IMR-90 (cell line): ENCODE measurements at regions not wholly inside any gene's neighbourhood (a gene's known extent, or its start where the extent isn't known, plus 50 kb on each side); places are given as distances from the start of the nearest gene placed in this dataset.

Experiments used
- BHLHE40 ChIP-seq: fragments of 150-350 bp; IDR thresholded peaks from 2 replicates; pipeline ENCODE4 v1.6.1; 2016; ENCODE audit warnings: mild to moderate bottlenecking, low read depth, low read length
- CEBPB ChIP-seq: IDR thresholded peaks from 2 replicates; pipeline ENCODE4 v1.6.1; 2012; ENCODE audit warnings: low read depth, low read length, improper control_type of control experiment
- CTCF ChIP-seq: conservative IDR thresholded peaks from 2 replicates; pipeline ENCODE4 v1.5.1; 2012; ENCODE audit warnings: mild to moderate bottlenecking, low read depth, low read length, improper control_type of control experiment
- FOS ChIP-seq: fragments of 150-350 bp; IDR thresholded peaks from 2 replicates; pipeline ENCODE4 v1.6.1; 2016; ENCODE audit warnings: low read depth, low read length
- MAFK ChIP-seq: IDR thresholded peaks from 2 replicates; pipeline ENCODE4 v1.6.1; 2012; ENCODE audit warnings: low read depth, low read length, improper control_type of control experiment
- MAZ ChIP-seq: IDR thresholded peaks from 2 replicates; pipeline ENCODE4 v1.6.1; 2012; ENCODE audit warnings: low read depth, mild to moderate bottlenecking, low read length, improper control_type of control experiment, moderate library complexity, borderline replicate concordance
- MXI1 ChIP-seq: IDR thresholded peaks from 2 replicates; pipeline ENCODE4 v1.6.1; 2012; ENCODE audit warnings: low read depth, mild to moderate bottlenecking, low read length, moderate library complexity, borderline replicate concordance
- NFE2L2 ChIP-seq: fragments of 150-350 bp; IDR thresholded peaks from 2 replicates; pipeline ENCODE4 v1.6.1; 2016; ENCODE audit warnings: low read depth, mild to moderate bottlenecking, low read length
- POLR2A ChIP-seq: IDR thresholded peaks from 2 replicates; pipeline ENCODE4 v1.6.1; 2012; ENCODE audit warnings: mild to moderate bottlenecking, low read depth, low read length
- RAD21 ChIP-seq: IDR thresholded peaks from 2 replicates; pipeline ENCODE4 v1.6.1; 2012; ENCODE audit warnings: low read length, improper control_type of control experiment
- RCOR1 ChIP-seq: IDR thresholded peaks from 2 replicates; pipeline ENCODE4 v1.6.1; 2012; ENCODE audit warnings: mild to moderate bottlenecking, low read length, improper control_type of control experiment; ENCODE audit not compliant: insufficient replicate concordance
- SMC3 ChIP-seq: fragments of 150-350 bp; IDR thresholded peaks from 2 replicates; pipeline ENCODE4 v1.6.1; 2016; ENCODE audit warnings: low read depth, mild to moderate bottlenecking, antibody characterized with exemption, low read length, moderate library complexity
- TF ChIP-seq, protein P1 (sequence below): fragments of 150-350 bp; IDR thresholded peaks from 2 replicates; pipeline ENCODE4 v1.6.1; 2017; ENCODE audit warnings: mild to moderate bottlenecking, antibody characterized with exemption, low read length, low read depth

DNA sequence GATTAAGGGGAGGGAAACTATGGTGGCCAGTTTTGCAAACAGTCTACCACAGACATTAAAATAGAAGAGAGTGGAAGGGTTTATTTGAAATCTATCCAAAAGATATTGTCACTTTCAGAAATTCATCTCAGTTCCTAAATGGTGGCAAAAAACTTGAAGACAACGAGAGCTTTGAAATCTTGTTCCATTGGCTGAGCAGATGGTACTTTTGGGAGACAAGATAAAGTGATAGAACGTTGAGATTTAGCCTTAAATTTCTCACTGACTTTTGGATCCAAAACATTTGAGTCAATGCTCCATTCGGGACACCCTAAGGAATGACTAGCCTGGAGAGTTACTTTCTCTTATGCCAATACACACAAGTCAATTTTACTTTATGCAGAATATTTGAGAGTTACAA lies 319.1 kb upstream of the LARGE1 start:
- TF ChIP-seq POLR2A (no peak), CTCF (no peak), MAZ (no peak), NFE2L2 (no peak), SMC3 (no peak), MAFK (no peak), BHLHE40 (no peak), RCOR1 (no peak), MXI1 (no peak), RAD21 (no peak), CEBPB (no peak), FOS (no peak)
- TF ChIP-seq, protein P1, sequence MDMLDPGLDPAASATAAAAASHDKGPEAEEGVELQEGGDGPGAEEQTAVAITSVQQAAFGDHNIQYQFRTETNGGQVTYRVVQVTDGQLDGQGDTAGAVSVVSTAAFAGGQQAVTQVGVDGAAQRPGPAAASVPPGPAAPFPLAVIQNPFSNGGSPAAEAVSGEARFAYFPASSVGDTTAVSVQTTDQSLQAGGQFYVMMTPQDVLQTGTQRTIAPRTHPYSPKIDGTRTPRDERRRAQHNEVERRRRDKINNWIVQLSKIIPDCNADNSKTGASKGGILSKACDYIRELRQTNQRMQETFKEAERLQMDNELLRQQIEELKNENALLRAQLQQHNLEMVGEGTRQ: no peak
